ENCODE measurements at regions not wholly inside any gene's neighbourhood (a gene's known extent, or its start where the extent isn't known, plus 50 kb on each side); places are given as distances from the start of the nearest gene placed in this dataset.

GRCh38 chr12:27176765-27177164, 67.3 kb upstream of the STK38L start:
- Histone ChIP-seq H3K36me3 (no peaks in the 10 kb centered on the region), H3K9me3 (no peaks in the 10 kb centered on the region), H3K4me1 (no peaks in the 10 kb centered on the region), H3K27me3 (no peaks in the 10 kb centered on the region), H3K4me3 (replicated peaks in 1 of 3) (no peak overlapping the region), H3K27ac (no peak overlapping the region)
- intact Hi-C loops (cut with DNase I): no loop called here
- no peak for DNase-seq
- TF ChIP-seq POLR2A (IDR thresholded peaks at IDR 0.05) (no peak), CTCF (IDR thresholded peaks at IDR 0.05) (no peak)

- Histone ChIP-seq H3K4me3 (replicated peaks in 1 of 3) (no peak overlapping the region), H3K9me3 (no peaks in the 10 kb centered on the region)
- intact Hi-C loops (cut with DNase I): no loop called here
Measured at GRCh38 chr12:27177706-27178105, 66.4 kb upstream of the STK38L start.

GRCh38 chr12:27178255-27178654, 65.8 kb upstream of the STK38L start:
- no peaks in the 10 kb centered on the region for H3K4me1 ChIP-seq
- H3K9me3 ChIP-seq: no peaks in the 10 kb centered on the region
- no peak overlapping the region for H3K27ac ChIP-seq

More at GRCh38 chr12:27177706-27178105, 66.4 kb upstream of the STK38L start:
- no peak for DNase-seq
- Histone ChIP-seq H3K27ac (no peak overlapping the region), H3K4me1 (no peaks in the 10 kb centered on the region), H3K27me3 (no peaks in the 10 kb centered on the region), H3K36me3 (no peaks in the 10 kb centered on the region)
- no peak for TF ChIP-seq POLR2A (IDR thresholded peaks at IDR 0.05)
- TF ChIP-seq CTCF (IDR thresholded peaks at IDR 0.05): no peak

GRCh38 chr12:27178723-27179399, 65.2 kb upstream of the STK38L start:
- H3K4me1 ChIP-seq: no peaks in the 10 kb centered on the region
- intact Hi-C loops (cut with DNase I): no loop called here
- 89 to 90% methylated on average over 2 of the region's 2 CpGs for WGBS, 2 donors
- TF ChIP-seq CTCF (IDR thresholded peaks at IDR 0.05): no peak
- no peak for TF ChIP-seq POLR2A (IDR thresholded peaks at IDR 0.05)
- no peaks in the 10 kb centered on the region for H3K27me3 ChIP-seq
- no peak overlapping the region for H3K27ac ChIP-seq
- DNase-seq: no peak
- H3K36me3 ChIP-seq: no peaks in the 10 kb centered on the region
- H3K4me3 ChIP-seq (replicated peaks in 1 of 3): no peak overlapping the region
- no peaks in the 10 kb centered on the region for H3K9me3 ChIP-seq

More at GRCh38 chr12:27178255-27178654, 65.8 kb upstream of the STK38L start:
- Histone ChIP-seq H3K27me3 (no peaks in the 10 kb centered on the region), H3K36me3 (no peaks in the 10 kb centered on the region), H3K4me3 (replicated peaks in 1 of 3) (no peak overlapping the region)
- WGBS, 2 donors: 83 to 95% methylated on average over 1 of the region's 1 CpG
- intact Hi-C loops (cut with DNase I): no loop called here
- DNase-seq: no peak
- TF ChIP-seq CTCF (IDR thresholded peaks at IDR 0.05) (no peak), POLR2A (IDR thresholded peaks at IDR 0.05) (no peak)

- H3K9me3 ChIP-seq: no peaks in the 10 kb centered on the region
- no peak overlapping the region for H3K4me3 ChIP-seq (replicated peaks in 1 of 3)
- 68 to 80% methylated on average over 6 of the region's 6 CpGs for WGBS, 2 donors
- no peaks in the 10 kb centered on the region for H3K36me3 ChIP-seq
- TF ChIP-seq POLR2A (IDR thresholded peaks at IDR 0.05) (no peak), CTCF (IDR thresholded peaks at IDR 0.05) (no peak)
- intact Hi-C loops (cut with DNase I): no loop called here
- H3K27me3 ChIP-seq: no peaks in the 10 kb centered on the region
- no peaks in the 10 kb centered on the region for H3K4me1 ChIP-seq
- no peak overlapping the region for H3K27ac ChIP-seq
- DNase-seq: no peak
Measured at GRCh38 chr12:27179400-27180214, 64.5 kb upstream of the STK38L start.

Measured in thyroid gland (tissue), 4 donors.